Retina (tissue), 1 donor: ENCODE measurements at regions not wholly inside any gene's neighbourhood (a gene's known extent, or its start where the extent isn't known, plus 50 kb on each side); places are given as distances from the start of the nearest gene placed in this dataset.
"Not testable (repeated sequence)": the region's sequence is repeated elsewhere in the genome, so short reads cannot be mapped to it uniquely, and the experiment has no call there.

Source experiments
- DNase-seq: peaks from one replicate; pipeline ENCODE4 v3.0.0-alpha.2; 2016

DNA sequence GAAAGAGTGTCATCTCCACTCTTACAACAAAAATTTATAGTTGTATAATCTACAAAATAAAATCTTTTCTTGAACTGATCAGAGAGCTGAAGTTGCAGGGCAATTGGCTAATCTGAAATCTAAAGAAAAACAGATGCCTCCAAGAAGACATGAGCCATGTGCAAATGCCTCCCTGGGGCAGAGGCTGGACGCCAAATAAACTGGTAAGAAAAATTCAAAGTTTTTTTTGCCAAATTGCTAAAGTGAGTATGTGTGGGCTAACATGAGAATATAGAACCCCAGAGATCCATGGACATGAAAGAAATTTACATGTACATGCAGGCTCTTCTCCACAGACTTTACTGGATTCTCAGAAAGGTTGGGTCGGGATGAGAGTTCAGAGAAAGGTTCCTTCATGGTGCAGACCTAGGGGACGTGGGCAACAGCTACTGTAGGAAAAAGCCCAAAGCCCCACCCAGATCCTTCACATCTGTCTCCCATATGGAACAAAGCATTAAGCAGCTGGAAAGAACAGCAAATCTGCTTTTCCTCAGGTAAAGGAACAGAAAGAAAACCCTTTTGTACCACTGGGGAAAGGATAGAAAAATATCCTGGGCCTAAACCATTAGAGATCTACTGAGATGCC is 90.5 kb upstream of the SIRPG start:
- no peak for DNase-seq

DNA sequence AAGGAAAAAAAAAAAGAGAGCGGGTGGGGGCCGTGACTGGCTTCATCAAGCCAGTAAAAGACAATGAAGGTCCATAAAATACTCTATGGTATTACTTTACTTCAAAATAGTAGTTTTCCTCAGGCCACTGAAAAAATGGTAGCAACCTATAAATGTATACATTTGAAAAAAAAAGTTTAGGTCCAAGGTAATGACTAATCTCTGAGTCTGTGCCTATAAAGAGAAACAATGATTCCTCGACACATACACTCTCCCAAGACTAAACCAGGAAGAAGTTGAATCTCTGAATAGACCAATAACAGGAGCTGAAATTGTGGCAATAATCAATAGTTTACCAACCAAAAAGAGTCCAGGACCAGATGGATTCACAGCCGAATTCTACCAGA is 84.5 kb upstream of the SIRPG start:
- not testable (repeated sequence) for DNase-seq

DNA sequence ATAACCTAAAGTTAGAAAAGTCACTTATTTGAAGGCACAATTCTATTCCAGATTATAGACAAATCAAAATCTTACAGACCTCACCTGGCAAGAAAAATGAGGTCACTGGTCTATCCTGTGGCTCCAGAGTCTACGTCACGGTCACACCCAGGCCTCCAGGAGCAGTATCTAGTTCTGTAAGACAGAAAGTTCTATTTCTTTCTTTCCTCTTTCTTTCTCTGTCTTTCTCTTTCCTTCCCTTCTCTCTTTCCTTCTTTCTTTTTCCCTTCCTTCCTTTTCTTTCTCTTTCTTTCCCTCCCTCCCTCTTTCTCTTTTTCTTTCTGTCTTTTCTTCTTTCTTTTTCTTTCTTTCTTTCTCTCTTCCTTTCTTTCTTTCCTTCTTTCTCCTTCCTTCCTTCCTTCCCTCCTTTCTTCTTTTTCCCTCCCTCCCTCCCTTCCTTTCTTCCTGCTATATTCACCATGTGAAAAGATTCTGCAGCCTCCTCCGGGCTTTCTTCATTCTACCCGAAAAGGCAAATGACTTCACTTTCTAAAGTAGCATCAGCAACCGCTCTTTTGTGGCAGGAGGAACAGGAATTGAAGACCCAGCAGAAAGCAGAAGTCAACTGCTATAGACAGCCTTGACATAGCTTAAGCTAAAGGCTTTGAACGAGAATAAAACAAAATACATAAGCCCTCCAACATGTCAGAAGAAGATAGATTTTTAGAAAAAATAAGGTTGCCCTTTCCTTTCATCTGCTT is 83.9 kb upstream of the SIRPG start:
- no peak for DNase-seq

DNA sequence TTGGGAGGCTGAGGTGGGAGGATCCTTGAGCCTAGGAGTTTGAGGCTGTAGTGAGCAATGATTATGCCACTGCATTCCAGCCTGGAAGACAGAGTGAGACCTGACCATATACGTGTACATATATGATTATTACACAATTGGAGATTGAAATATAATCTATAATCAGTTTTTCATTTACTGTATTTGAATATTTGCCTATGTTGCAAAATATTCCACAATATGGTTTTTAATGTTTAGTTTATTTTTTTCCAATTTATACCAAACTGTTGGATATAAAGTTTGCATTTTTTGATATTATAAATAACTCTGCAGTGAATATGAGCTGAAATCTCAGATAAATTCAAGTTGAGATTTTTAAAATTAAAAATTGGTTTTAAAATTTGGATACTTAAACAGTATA is 79.6 kb upstream of the SIRPG start:
- DNase-seq, result no peak

DNA sequence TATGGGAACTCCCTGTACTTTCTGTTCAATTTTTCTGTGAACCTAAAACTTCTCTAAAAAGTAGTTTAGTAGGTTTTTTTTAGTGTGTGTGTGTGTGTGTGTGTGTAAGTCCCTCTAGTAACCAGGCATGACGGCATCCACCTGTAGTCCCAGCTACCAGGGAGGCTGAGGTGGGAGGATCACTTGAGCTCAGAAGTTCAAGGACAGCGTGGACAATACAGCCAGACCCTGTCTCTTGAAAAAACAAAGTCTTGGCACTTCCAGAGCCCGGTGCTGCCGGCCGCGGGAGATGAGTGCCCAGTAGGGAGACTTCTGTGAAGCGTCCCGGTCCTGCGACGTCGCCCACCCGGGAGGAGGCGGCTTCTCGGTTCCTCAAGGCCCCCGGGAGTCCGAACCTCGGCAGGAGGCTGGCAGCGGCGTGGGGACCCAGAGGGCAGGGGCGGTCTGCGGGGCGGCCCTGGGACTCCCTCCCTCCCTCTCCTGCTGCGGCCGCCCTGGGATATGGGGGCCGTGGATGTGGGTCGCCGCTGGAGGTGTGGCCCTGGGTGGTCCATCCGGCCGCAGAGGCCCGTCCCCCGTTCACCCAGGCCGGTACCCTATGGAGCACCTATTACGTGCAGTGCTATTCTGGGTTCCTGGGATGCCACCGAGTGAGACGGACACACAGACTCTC is 78.0 kb upstream of the SIRPG start:
- DNase-seq, result no peak

DNA sequence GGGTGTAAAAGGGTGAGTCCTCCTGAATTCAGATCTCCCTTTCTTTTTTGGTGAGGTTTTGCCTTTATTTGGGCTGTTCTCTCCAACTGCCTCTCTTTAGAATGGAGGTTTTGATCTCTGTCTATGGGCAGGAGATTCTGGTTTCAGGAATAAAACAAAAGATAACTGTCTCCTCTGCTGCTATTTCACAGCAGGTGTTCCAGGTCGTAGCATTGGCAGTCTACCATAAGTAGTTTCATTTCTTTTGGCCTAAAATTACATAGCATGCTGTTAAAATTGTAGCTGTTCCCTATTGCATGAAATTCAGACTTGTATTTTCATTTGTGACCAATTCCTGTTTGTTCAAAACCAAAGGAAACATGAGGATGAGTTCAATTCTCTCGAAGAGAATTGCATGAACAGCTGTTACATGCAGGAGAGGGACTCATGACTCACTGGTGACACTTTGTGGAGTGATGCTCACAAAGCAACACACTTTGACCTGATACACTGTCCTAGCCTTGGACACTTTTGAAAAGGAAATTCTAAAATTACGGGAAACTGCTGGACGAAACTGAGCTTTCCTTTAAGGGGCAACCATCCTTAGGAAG is 76.8 kb upstream of the SIRPG start:
- DNase-seq, result no peak

DNA sequence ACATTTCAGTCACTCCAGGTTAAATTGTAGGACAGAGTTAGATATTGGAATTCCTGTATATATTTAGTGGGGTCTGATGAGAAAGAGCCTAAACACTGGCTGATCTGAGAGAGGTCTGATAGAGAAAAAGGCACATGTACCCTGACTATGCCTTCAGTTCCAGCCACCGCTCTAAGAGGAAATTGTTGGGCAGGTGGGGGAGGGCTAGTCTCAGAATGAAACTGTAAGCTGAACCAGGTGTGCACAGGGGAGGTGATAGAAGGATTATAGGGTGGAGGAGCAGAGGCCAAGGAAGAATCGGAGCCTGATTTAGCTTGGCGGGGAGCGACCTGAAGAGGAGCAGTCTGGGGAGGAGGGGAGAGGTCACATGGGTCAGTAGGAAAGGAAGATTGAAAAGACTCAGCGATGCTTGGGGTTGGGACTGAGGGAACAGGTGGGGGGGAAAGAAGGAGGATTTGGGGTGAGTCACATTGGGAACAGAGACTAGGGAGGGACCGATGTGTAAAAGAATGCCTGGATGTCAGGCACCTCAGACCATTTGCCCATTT is 74.3 kb upstream of the SIRPG start:
- not testable (repeated sequence) for DNase-seq

DNA sequence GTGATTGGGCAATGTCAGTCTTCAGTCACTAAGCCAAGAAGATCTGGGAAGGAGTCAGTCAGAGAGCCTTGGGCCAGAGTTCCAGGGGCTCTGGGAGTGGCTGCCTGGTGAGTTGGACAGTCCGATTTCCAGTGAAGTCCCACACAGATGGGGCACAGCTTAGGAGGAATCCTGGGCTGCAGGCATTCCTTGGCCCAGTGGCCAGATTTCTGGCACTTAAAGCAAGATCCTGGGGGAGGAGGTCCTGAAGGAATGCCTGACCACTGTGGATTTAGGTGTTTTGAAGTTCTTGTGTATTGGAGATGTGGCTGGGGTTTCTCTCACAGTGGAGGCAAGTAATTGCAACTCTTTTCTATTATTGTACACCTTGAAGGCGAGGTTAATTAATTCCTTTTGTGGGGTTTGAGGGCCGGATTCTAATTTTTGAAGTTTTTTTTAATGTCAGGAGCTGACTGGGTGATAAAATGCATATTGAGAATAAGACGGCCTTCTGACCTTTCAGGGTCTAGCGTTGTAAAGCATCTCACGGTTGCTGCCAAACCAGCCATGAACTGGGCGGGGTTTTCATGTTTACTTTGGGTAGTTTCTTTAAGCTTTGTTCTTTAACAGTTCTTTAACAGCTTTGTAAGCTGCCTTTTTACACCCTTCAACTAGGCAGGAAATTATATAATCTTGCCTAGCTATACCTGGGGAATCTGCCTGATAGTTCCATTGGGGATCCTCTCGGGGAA is 73.6 kb upstream of the SIRPG start:
- not testable (repeated sequence) for DNase-seq

DNA sequence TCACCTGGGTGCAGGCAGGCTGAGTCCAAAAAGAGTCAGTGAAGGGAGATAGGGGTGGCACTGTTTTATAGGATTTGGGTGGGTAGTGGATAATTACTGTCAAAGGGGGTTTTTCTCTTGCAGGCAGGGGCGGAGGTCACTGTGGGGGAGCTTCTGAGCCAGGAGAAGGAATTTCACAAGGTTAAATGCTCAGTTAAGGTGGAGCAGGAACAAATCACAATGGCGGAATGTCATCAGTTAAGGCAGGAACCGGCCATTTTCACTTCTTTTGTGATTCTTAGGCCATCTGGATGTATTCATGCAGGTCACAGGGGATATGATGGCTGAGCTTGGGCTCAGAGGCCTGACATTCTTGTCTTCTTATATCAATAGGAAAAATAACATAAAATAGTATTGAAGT is 69.7 kb upstream of the SIRPG start:
- DNase-seq, result not testable (repeated sequence)

DNA sequence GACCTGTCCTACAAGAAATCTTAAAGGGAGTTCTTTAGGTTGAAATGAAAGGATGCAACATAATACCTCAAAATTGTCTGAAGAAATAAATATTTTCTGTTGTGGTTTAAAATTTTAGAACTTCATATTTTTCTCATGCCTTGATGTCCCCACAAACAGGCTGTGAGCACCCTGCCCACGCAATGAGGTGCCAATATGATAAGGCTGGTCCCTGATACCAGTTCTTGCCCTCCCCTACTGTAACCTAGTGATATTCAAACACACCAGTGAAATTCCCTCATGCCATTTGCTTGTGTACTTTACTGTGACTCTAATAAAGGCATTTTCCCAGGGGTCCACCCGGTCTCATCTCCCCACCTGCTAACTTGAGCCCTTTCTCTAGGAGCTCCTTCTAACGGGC is 67.3 kb upstream of the SIRPG start:
- DNase-seq, result no peak

DNA sequence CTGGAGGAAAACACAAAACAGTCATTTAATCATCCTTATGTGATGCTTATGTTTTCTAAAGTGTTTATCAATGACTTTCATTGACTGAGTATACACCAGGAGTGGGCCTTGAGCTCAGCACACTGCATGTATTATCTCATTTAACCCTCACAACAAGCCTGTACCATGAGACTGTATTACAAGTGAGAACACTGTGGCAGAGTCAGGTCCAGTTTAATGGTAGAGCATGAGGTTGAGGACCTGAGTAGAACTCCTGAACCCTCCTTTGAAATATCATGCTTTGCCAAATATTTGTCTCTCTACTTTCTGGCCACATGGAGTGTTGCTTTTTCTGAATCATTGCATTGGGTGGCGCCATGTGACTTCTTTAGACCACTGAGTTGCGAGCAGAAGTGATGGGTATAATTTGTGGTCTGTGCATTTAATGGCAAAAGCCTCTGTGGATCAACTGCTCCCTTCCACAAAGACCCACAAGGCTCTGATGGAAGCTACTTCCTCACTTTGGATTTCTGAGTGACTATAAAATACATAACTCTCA is 65.0 kb upstream of the SIRPG start:
- DNase-seq, result no peak

DNA sequence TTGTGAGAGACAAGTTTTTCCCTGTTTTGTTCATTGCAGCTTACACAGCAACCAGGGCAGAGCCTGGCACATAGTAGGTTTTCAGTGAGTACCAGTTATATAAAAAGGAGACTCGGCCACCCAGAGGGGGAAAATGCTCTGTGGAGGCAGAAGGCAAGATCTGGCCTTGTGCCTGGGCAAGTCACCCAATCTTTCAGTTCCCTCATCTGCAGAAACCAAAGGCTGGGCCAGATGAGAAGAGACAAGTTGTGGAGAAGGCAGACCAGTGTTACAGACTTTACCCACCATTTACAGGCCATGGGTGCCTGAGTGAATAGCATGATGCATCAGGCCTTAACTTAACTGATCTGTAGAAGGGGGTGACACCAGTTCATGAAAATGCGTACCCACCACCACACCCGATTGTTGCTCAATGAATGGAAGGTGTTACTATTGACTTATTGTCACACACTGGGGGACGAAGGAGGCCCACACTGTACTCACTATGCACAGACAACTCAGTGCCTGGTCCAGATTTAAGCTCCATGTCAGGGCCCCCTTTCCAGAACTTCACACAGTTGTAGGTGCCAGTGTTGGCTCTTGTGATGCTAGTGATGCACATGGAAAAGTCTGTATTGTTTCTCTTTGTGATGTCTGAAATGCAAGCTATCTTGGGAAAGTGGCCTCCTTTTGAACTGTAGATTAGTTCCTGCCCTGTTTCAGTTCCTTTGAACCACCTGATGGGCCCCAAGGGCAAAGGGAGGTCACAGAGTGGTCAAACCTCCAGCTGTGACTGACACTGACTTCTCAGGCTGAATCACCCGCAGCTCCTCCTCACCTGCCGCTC is 64.3 kb upstream of the SIRPG start:
- DNase-seq, result no peak

DNA sequence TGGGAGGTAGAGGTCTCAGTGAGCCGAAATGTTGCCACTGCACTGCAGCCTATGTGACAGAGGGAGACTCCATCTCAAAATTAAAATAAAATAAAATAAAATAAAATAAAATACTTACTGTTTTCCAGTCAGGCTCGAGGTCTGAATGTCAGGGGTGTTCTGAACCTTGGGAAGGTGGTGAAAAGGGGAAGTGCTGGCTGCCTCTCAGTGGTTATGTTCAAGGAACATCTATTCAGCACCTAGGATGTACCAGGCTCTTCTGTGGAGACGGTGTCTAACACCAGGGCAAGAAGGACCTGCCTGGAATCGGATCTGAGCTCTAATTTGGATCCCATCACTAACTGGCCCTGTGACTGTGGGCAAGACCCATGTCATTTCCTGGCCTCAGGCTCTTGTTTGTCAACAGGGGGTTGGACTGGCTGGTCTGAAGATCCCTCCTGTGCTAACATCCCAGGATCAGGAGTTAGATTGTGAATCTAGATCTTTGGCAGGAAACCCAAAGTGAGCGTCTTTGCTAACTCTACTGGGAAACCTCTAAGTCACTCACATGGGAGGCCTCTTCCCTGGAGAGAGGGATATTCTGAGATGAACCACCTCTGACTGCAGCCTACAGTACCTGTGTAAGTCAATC is 63.4 kb upstream of the SIRPG start:
- no peak for DNase-seq

DNA sequence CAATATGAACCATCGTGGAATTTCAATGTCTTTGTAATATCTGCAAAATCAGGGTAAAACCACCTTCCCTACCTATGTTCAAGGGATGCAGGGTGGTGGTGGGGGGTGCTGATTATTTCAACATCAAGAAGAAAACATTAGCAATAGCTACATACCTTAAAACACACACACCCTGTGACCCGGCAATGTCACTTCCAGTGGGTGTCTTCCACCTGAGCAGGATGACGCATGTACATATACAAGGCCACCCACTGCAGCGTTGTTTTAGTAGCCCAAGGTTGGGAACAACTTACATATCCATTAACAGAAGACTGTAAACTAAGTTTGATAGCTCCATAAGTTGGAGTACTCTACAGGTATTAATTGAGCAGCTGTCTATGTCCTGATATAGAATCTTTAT is 62.6 kb upstream of the SIRPG start:
- no peak for DNase-seq

DNA sequence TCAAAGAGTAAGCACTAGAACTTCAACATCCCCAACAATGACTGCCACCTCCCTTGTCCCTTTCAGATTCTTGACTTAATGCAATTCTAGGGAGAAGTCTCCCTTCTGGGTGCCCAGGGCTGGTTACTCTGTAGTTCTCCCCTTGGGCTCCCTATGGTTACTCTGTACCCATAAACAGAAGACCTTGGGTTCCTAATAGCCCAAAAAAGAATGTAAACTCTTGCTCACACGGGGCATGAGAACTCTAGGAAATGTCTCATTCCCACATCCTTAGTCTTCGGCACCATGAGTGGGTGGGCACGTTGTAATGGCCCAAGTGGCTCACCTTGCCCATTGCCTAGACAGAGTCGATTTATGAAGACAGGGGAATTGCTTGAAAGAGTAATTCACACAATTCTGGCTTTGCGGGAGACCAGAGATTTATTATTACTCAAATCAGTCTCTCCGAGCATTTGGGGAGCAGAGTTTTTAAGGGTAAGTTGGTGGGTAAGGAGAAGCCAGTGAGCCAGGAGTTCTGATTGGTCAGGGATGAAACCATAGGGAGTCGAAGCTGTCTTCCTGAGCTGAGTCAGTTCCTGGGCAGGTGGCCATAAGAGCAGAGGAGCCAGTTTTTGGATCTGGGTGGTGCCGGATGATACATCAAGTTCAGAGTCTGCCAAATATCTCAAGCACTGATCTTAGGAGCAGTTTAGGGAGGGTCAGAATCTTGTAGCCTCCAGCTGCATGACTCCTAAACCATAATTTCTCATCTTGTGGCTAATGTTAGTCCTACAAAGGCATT is 61.2 kb upstream of the SIRPG start:
- DNase-seq, result no peak

DNA sequence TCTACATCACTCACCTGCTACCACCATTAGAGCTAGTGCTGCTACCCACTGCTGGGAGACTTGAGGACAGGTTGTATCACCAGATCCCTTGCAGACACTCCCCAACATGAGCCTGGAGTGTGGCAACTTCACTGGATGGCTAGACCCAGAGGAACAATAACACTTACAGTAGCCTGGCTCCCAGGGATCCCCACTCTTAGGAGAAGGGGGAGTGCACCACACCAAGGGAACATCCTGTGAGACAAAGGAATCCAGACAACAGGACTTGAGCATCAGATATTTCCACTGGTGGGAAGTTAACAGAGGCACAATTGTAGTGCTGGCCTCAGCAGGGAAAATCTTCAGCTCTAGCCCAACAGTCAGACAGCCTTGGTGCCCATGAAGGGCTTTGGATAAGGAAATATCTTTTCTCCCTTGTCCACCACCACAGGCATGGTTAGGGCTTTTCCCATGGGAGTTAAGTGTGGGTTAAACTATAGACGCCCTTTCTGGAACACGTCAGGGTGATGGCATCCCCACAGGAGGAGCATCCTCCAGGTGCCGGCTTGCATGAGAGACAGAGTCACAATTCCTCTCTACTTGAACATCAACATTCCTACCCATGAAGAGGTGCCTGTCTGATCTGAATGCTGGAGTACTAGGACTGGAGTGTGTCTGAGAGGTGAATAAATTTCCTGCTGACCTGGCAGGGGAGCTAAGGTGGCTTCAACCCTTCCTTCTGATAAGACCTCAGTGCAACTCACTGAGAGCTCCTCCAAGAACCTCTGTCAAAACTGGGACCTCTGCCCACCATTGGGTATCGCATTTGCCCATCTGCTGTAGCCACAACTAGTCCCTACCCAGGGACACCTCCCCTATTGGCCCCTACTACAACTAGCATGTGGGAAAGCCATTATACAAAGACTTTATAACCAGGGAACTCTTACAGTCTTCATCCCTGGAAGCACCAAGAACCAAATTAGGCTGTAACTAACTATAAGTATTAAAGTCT is 55.4 kb upstream of the SIRPG start:
- no peak for DNase-seq

DNA sequence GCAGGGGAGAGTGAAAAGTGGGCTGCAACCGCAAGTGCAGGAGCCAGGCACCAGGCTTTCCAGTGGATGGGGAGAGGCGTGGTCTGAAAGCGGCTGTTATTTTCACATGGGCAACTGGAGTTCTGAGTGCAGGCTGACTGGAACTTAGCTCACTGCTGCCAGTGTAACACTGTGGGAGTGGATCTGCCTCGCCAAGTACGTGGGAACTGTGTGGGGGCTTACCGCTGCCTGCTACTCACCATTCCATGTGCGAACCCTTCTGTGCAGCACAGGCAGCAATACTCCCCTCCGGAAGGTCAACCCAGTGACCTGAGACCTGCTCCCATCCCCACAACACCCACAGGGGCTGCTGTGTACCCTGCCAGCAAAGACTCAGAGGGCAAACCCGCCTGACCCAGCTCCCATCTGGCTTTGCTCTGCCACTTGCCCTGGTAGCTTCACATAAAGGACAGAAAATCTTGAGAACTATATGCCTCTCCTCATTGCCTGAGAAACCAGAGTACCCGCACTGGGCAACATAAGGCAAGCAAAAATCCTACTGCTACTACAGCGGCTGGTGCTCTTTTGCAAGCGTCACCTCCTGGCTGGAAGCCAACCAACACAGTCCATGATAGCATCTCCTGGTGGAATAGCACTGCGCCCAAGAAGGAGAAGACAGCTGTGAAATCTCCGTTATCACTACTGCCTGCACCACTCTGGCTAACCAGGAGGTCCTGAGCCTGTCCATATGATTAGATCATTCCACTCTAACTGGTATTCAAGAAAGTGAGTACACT is 54.4 kb upstream of the SIRPG start:
- no peak for DNase-seq

DNA sequence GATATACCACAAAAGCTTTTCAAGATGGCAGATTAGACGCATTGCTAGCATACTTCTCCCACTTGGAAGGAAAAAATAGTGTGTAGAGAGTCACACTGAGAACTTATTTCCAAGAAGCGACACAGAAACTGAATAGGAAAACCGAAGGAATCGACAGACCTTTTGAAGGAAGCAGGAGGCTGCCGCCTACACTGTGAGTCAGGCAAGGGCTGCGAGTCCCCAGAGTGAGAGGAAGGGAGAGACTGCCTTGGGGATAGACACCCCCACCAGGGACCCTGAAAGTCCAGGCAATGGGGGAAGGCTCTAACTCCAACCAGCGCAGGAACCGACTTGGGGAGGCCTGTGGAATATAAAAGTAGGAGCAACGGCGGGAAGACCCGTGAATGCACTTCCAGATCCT is 53.7 kb upstream of the SIRPG start:
- DNase-seq, result no peak
